Activated CD8-positive, alpha-beta memory T cell treated with anti-CD3 and anti-CD28 coated beads, Interleukin-2, amount 50 U/mL, for 1 hour (primary cell): ENCODE measurements at regions not wholly inside any gene's neighbourhood (a gene's known extent, or its start where the extent isn't known, plus 50 kb on each side); places are given as distances from the start of the nearest gene placed in this dataset.
A peak's percentile ranks its signal among the peaks of the same experiment; 100 is the strongest.

Experiments
- DNase-seq: peaks from one replicate; pipeline ENCODE4 v3.0.0-alpha.2; 2020; ENCODE audit errors: extremely low read depth

GRCh38 chr11:128299132-128299726 is 288.1 kb downstream of the ETS1 start:
- DNase-seq, result no peak

- DNase-seq, result no peak
Observed at GRCh38 chr11:128298271-128298670, 289.1 kb downstream of the ETS1 start.

- no peak for DNase-seq
Observed at GRCh38 chr11:128297805-128298204, 289.6 kb downstream of the ETS1 start.

GRCh38 chr11:128297091-128297651 is 290.2 kb downstream of the ETS1 start:
- DNase-seq, result no peak

GRCh38 chr11:128294671-128295050 is 292.7 kb downstream of the ETS1 start:
- DNase-seq, result no peak

- no peak for DNase-seq
Observed at GRCh38 chr11:128294001-128294670, 293.2 kb downstream of the ETS1 start.

GRCh38 chr11:128291835-128292234 is 295.5 kb downstream of the ETS1 start:
- peak; percentile 37 for DNase-seq

- DNase-seq, result no peak
Observed at GRCh38 chr11:128291007-128291406, 296.4 kb downstream of the ETS1 start.

- peak; percentile 65 for DNase-seq
Observed at GRCh38 chr11:128290106-128290840, 297.1 kb downstream of the ETS1 start.

- no peak for DNase-seq
Observed at GRCh38 chr11:128289048-128289447, 298.3 kb downstream of the ETS1 start.

GRCh38 chr11:128288368-128288767 is 299.0 kb downstream of the ETS1 start:
- no peak for DNase-seq

- no peak for DNase-seq
Observed at GRCh38 chr11:128285321-128285720, 302.0 kb downstream of the ETS1 start.

- no peak for DNase-seq
Observed at GRCh38 chr11:128284634-128285033, 302.7 kb downstream of the ETS1 start.

- DNase-seq, result no peak
Observed at GRCh38 chr11:128283451-128283850, 303.9 kb downstream of the ETS1 start.

- no peak for DNase-seq
Observed at GRCh38 chr11:128282053-128282452, 305.3 kb downstream of the ETS1 start.

- no peak for DNase-seq
Observed at GRCh38 chr11:128279866-128280265, 307.5 kb downstream of the ETS1 start.

- no peak for DNase-seq
Observed at GRCh38 chr11:128273736-128274135, 313.6 kb downstream of the ETS1 start.

- DNase-seq, result no peak
Observed at GRCh38 chr11:128271401-128271800, 316.0 kb downstream of the ETS1 start.

GRCh38 chr11:128269466-128269865 is 317.9 kb downstream of the ETS1 start:
- DNase-seq, result no peak

GRCh38 chr11:128266893-128267292 is 320.5 kb downstream of the ETS1 start:
- no peak for DNase-seq

GRCh38 chr11:128262463-128263345 is 324.7 kb downstream of the ETS1 start:
- DNase-seq, result no peak

GRCh38 chr11:128261011-128261421 is 326.3 kb downstream of the ETS1 start:
- no peak for DNase-seq
